Endothelial cell of umbilical vein (primary cell): ENCODE measurements at regions not wholly inside any gene's neighbourhood (a gene's known extent, or its start where the extent isn't known, plus 50 kb on each side); places are given as distances from the start of the nearest gene placed in this dataset.

Source experiments
- CTCF ChIP-seq, 2 donors: IDR thresholded peaks; 1 replicate in 1 of 2; 2 replicates in 1 of 2; pipeline ENCODE4 v1.5.1; 2011; ENCODE audit warnings: low read length in 2 of 2, mild to moderate bottlenecking in 2 of 2, moderate library complexity in 2 of 2, control low read depth in 1 of 2, inconsistent platforms in 1 of 2, low read depth in 1 of 2; ENCODE audit not compliant: insufficient read depth in 1 of 2; ENCODE audit errors: extremely low read depth in 1 of 2
- EZH2 ChIP-seq: IDR thresholded peaks from 2 replicates; pipeline ENCODE4 v1.6.1; 2012; ENCODE audit warnings: borderline replicate concordance, low read depth, mild to moderate bottlenecking, moderate library complexity, low read length, inconsistent platforms; ENCODE audit not compliant: severe bottlenecking
- FOS ChIP-seq: IDR thresholded peaks from 2 replicates; pipeline ENCODE4 v1.6.1; 2011; ENCODE audit warnings: mild to moderate bottlenecking, low read length, moderate library complexity, borderline replicate concordance; ENCODE audit not compliant: insufficient read depth
- JUN ChIP-seq: IDR thresholded peaks from 2 replicates; pipeline ENCODE4 v1.6.1; 2011; ENCODE audit warnings: borderline replicate concordance, low read depth; ENCODE audit not compliant: insufficient read length, insufficient read depth
- MAX ChIP-seq: IDR thresholded peaks from 2 replicates; pipeline ENCODE4 v1.6.1; 2011; ENCODE audit not compliant: insufficient read depth, insufficient read length
- POLR2A ChIP-seq: IDR thresholded peaks from 2 replicates; pipeline ENCODE4 v1.6.1; 2012; ENCODE audit warnings: low read depth, mild to moderate bottlenecking, control low read depth, low read length

GRCh38 chr1:199721001-199721400, 306.5 kb upstream of the NR5A2 start:
- TF ChIP-seq CTCF (IDR thresholded peaks at IDR 0.05; ENCODE audit: extremely low read depth in 1 of 2, insufficient read depth in 1 of 2, low read depth in 1 of 2, low read length in 2 of 2) (no peak), EZH2 (no peak), JUN (no peak), POLR2A (no peak), MAX (no peak), FOS (no peak)
